GM04503 (cell line): ENCODE measurements at regions not wholly inside any gene's neighbourhood (a gene's known extent, or its start where the extent isn't known, plus 50 kb on each side); places are given as distances from the start of the nearest gene placed in this dataset.
A peak's percentile ranks its signal among the peaks of the same experiment; 100 is the strongest.

Experiments used
- DNase-seq: peaks from one replicate; pipeline ENCODE4 v3.0.0-alpha.2; 2012; ENCODE audit warnings: low read depth

DNA sequence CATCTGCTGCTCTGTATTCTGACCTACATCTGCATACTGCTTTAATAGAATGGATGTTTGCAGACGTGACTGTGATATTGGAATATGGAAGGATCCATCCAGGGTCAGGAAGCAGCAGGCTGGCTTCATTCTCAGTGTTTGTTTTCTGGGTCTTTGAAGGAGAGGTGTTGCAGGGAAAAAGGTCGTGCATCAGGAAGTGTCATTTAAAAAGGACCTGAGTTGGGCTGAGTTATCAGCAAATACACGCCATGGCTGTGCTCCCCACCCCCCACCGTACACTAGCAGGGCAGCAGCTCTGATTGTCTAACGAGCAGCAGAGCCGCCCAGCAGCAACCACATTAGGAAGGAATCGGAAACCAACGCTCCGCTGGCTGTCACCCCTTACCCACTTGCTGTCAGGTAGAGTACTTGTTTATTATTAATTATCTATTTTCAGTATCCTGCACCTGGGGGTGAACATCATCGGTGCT is 63.1 kb upstream of the STEAP1B start:
- DNase-seq = no peak

DNA sequence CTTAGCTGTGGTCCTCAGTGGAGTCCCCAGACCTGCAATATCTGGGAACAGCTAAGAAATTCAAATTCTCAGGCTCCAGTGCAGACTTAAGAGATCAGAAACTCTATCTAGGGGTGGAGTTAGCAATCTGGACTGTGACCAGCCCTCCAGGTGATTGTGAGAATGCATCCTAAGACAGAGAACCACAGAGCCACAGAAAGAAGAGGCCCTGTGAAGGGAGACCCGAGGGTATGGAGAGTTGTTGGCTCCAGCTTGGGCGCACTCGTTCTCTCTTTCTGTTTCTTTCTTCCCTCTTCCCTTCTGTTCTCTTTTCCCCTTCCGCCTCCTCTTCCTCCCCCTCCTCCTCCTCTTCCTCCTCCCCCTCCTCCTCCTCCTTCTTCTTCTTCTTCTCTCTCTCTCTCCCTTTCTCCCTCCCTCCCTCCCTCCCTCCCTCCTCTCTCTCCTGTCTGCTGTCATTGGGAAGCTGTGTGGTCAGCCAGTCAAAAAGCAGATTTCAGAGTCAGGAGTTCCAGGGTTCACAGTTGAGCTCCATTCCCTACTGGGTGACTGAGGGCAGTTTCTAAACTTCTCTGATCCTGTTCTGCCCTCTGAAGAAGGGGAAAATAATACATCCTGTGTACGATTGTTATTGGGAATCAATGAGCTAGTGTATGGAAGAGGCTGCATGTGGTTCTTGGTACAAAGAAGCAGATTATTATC is 62.1 kb upstream of the STEAP1B start:
- no peak for DNase-seq

DNA sequence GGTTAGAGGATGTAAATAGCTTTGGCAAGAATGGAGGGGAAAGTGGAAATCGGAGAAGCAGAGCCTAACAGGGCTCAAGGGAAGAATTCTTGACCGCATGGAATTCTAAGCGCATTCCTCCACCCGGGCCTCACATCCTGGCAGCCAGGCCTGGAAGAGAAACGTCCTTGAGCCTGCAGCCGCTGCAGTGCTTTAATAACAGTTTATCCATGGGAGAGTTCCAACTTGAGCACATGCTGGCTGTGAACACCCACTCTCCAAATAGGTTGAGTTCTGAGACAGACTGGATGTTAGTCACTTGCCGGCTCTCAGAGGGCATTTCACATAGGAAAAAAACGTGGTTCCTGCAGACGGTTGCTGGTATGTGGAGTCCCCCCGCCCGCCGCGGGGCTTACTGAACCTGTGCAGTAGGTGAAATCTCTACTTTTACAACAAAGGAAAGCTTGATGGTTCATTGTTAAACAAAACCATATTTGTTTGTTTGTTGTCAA is 61.4 kb upstream of the STEAP1B start:
- DNase-seq = peak; percentile 98

DNA sequence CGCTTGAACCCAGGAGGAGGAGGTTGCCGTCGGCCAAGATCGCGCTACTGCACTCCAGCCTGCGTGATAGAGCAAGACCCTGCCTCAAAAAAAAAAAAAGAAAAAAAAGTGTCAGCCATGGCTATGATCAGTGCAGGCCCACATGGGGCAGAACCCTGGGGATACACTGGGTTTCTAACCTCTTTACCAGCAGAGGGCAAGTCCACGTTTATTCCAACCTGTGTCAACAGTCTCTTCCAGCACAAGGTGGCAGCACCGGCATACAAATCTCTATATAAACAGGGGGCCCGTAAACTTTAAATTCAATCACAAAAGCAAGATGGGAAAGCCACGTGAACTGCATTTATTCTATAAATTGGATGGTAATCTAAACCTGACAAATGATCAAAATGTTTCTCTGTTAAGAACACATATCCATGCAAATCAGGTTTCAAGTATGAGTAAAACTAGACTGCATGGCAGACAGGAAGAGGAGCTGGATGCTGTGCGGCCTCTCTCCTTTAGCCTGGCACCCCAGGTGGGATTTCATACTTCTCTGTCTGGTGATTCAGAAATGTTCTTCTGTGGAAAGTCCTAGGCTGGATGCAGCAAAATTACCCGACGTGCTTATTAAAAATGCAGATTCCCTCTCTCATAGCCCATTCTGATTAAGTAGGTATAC is 60.0 kb upstream of the STEAP1B start:
- DNase-seq = peak; percentile 34

DNA sequence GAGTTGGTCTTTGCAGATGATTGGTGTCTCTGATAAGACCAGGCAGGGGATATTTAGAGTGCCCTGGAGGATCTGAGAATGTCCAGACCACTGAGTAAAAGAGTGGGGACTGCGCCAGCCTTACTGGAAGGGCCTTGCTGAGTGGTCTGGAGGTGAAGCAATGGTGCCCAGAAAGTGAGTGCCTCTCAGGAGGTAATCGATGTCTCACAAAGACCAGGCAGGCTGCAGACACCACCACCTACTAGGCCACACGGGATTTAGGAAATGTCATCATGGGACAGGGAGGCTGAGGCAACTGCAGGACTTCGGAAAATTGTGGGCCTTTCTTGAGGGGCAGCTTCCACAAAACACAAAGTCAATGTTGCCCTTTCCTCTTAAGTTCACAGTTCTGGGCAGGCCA is 57.2 kb upstream of the STEAP1B start:
- no peak for DNase-seq

DNA sequence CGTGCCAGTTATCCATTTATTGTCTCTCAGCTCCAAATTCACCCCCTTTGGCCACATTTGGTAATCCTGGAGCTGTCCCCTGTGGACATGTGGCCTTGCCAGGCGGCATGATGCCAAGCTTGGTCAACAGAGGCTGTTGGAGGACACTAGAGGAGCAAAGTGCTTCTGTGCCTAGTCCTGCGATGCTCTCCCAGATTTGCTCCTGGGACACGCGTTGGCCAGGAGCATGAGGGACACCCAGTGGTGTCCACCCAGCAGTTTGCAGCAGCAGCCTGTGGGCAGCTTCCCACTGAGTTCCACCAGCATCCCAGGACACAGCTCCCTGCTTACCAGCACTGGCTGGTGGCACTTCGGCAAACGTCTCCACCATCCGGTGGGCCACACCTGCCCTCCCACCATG is 55.5 kb upstream of the STEAP1B start:
- no peak for DNase-seq

DNA sequence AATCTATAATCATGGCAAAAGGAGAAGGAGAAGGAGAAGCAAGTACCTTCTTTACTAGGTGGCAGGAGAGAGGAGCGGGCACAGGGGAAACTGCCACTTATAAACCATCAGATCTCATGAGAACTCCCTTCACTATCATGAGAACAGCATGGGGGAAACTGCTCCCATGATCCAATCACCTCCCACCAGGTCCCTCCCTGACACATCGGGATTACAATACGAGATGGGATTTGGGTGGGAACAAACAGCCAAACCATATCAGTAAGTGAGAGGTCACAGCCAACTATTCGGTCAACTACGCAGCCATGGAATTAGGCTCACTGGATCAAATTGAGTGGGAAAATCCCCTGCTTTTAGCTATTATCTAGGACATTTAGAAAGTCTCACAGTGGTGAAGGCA is 54.2 kb upstream of the STEAP1B start:
- DNase-seq = no peak

DNA sequence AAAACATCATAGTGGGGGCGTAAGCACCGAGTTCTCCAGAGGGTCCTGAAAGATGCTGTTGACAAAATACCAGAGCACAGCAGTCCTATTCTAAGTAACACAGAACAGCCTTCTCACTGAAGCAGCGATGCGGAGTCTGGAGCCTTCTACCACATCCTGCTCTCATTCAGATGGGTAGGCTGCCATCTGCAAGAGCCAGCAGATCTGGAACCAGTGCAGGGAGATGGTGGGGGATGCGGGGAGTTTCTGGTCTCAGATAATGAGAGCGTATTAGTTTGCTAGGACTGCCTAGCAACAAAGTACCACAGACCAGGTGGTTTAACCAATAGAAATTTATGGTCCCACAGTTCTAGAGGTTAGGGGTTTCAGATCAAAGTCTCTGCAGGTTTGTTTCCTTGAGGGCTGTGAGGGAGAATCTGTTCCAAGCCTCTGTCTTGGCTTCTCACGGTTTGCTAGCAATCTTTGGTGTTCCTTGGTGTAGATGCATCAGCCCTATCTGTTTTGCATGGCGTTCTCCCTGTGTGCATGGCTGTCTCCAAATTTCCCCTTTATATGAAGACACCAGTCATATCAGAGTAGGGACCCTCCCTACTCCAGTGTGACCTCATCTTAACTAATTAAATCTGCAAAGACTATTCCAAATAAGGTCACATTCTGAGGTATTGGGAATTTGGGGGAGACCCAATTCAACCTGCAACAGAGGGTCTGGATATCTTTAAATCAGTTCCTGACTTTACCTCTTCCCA is 52.0 kb upstream of the STEAP1B start:
- DNase-seq = no peak

DNA sequence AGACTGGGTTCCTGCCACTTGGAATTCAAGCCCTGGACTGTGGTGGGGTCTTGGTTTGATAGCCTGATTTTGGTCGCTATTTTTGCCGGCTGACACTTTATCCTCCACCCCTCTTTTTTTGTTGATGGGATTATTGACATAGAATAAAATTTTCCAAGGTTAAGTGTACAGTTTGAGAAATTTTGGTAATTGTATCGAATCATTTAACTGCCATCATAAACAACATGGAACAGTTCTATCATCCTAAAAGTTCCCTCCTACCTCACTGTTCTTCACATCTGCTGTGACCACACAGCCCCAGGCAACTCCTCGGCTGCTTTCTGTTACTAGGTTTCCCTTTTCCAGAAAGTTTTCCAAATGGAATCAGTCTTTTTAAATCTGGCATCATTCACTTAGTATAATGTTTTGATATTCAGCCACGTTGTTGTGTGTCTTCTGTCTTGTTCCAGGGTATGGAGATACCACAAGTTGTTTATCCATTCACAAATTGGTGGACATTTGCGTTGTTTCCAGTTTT is 50.6 kb upstream of the STEAP1B start:
- DNase-seq = no peak

DNA sequence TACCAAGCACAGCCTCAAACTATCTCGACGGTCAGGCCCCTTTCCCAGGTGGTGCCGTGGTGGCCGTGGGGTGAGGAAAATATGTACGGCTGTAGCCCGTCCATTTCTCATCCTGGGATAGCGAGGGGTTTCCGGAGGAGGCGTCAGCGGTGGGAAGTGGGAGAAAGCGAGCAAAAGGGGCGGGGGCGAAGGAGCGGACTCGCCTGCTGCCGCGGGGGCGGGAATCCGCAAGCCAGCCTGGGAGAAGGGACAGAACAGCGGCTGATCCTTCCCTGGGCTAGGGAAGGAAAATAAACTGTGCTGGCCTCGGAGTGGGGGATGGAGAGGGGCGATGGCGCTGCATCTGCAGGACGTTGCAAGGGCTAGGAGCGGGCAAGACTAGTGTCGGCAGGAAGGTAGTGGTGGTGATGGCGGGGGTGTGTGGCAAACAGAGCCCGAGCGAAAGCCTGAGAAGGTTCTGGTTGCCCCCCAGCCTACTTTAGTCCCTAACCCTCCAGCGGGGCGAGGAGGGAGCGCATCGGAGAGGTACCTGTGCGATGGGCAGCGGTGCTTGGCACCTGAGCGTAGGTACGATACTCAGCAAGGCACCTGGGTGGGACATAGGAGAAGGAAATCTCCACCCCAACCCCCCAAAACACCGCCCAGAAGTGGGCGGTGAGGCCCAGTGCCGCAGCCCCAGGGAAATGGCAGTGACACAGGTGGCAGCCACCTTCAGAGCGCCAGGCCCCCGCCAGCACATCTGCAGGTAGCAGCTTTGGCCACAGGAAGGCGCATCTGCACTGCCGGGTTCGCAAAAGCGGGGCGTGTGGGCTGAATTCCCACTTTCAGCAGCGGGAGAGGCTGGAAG is 49.9 kb upstream of the STEAP1B start:
- no peak for DNase-seq
